CD4-positive, alpha-beta T cell treated with Interleukin-4 for 1 hour (primary cell): ENCODE measurements at regions not wholly inside any gene's neighbourhood (a gene's known extent, or its start where the extent isn't known, plus 50 kb on each side); places are given as distances from the start of the nearest gene placed in this dataset.

Source experiments
- DNase-seq, 2 donors: peaks; one replicate each; pipeline ENCODE4 v3.0.0-alpha.2; 2020 to 2022

GRCh38 chr1:106836708-106837107 lies 219.8 kb upstream of the PRMT6 start:
- DNase-seq, result no peak

- no peak for DNase-seq
Observed at GRCh38 chr1:106843518-106843917, 213.0 kb upstream of the PRMT6 start.

- DNase-seq, result no peak
Observed at GRCh38 chr1:106846656-106847055, 209.8 kb upstream of the PRMT6 start.

- no peak for DNase-seq
Observed at GRCh38 chr1:106861110-106861509, 195.4 kb upstream of the PRMT6 start.

GRCh38 chr1:106868828-106869227 lies 187.6 kb upstream of the PRMT6 start:
- DNase-seq, result no peak

GRCh38 chr1:106875622-106876021 lies 180.9 kb upstream of the PRMT6 start:
- DNase-seq, result no peak

- no peak for DNase-seq
Observed at GRCh38 chr1:106876384-106876783, 180.1 kb upstream of the PRMT6 start.

- DNase-seq, result no peak
Observed at GRCh38 chr1:106879538-106879937, 176.9 kb upstream of the PRMT6 start.

GRCh38 chr1:106880226-106880625 lies 176.2 kb upstream of the PRMT6 start:
- DNase-seq, result no peak

- no peak for DNase-seq
Observed at GRCh38 chr1:106883208-106883607, 173.3 kb upstream of the PRMT6 start.

- no peak for DNase-seq
Observed at GRCh38 chr1:106889059-106889458, 167.4 kb upstream of the PRMT6 start.

- no peak for DNase-seq
Observed at GRCh38 chr1:106889583-106889982, 166.9 kb upstream of the PRMT6 start.

- DNase-seq, result no peak
Observed at GRCh38 chr1:106897976-106898375, 158.5 kb upstream of the PRMT6 start.

GRCh38 chr1:106899644-106900043 lies 156.8 kb upstream of the PRMT6 start:
- no peak for DNase-seq

GRCh38 chr1:106907795-106908194 lies 148.7 kb upstream of the PRMT6 start:
- no peak for DNase-seq

- no peak for DNase-seq
Observed at GRCh38 chr1:106908689-106909088, 147.8 kb upstream of the PRMT6 start.

GRCh38 chr1:106910798-106911197 lies 145.7 kb upstream of the PRMT6 start:
- DNase-seq, result no peak

- DNase-seq, result no peak
Observed at GRCh38 chr1:106912131-106912530, 144.3 kb upstream of the PRMT6 start.

- DNase-seq, result no peak
Observed at GRCh38 chr1:106921186-106921585, 135.3 kb upstream of the PRMT6 start.

GRCh38 chr1:106924360-106924759 lies 132.1 kb upstream of the PRMT6 start:
- no peak for DNase-seq

- no peak for DNase-seq
Observed at GRCh38 chr1:106925750-106926149, 130.7 kb upstream of the PRMT6 start.

GRCh38 chr1:106926803-106927582 lies 129.5 kb upstream of the PRMT6 start:
- DNase-seq, result no peak

- DNase-seq, result no peak
Observed at GRCh38 chr1:106937104-106937503, 119.4 kb upstream of the PRMT6 start.

- DNase-seq, result no peak
Observed at GRCh38 chr1:106944721-106945120, 111.8 kb upstream of the PRMT6 start.

GRCh38 chr1:106952776-106953175 lies 103.7 kb upstream of the PRMT6 start:
- no peak for DNase-seq
